ENCODE measurements at regions not wholly inside any gene's neighbourhood (a gene's known extent, or its start where the extent isn't known, plus 50 kb on each side); places are given as distances from the start of the nearest gene placed in this dataset.

DNA sequence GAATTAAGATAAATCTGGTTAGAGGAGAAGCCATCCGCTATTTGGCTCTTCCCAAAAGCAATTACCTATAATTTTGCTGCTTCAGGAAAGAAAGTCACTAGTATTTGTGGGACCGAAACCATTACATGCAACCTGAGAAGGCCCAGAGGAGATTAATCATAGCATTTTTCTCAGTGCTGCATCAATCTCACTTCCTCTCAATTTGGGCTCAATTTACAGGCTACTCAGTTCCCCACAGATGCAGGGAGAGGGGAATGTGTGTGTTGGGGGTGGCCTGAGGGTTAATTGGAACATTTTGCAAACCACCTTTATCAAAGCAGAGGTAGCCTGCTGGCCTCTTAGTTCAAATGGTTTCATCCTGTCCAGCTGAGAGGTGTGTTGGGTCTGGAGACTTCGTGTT is 394.7 kb upstream of the ASIC2 start:
- no peak for TF ChIP-seq POLR2A (IDR thresholded peaks at IDR 0.05)
- no peak for TF ChIP-seq POLR2AphosphoS5 (IDR thresholded peaks at IDR 0.05)
- TF ChIP-seq, protein P1, sequence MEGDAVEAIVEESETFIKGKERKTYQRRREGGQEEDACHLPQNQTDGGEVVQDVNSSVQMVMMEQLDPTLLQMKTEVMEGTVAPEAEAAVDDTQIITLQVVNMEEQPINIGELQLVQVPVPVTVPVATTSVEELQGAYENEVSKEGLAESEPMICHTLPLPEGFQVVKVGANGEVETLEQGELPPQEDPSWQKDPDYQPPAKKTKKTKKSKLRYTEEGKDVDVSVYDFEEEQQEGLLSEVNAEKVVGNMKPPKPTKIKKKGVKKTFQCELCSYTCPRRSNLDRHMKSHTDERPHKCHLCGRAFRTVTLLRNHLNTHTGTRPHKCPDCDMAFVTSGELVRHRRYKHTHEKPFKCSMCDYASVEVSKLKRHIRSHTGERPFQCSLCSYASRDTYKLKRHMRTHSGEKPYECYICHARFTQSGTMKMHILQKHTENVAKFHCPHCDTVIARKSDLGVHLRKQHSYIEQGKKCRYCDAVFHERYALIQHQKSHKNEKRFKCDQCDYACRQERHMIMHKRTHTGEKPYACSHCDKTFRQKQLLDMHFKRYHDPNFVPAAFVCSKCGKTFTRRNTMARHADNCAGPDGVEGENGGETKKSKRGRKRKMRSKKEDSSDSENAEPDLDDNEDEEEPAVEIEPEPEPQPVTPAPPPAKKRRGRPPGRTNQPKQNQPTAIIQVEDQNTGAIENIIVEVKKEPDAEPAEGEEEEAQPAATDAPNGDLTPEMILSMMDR (IDR thresholded peaks at IDR 0.05): no peak

Data from transverse colon (tissue), 4 donors.